ENCODE measurements at regions not wholly inside any gene's neighbourhood (a gene's known extent, or its start where the extent isn't known, plus 50 kb on each side); places are given as distances from the start of the nearest gene placed in this dataset.
"Not testable (repeated sequence)": the region's sequence is repeated elsewhere in the genome, so short reads cannot be mapped to it uniquely, and the experiment has no call there.

DNA sequence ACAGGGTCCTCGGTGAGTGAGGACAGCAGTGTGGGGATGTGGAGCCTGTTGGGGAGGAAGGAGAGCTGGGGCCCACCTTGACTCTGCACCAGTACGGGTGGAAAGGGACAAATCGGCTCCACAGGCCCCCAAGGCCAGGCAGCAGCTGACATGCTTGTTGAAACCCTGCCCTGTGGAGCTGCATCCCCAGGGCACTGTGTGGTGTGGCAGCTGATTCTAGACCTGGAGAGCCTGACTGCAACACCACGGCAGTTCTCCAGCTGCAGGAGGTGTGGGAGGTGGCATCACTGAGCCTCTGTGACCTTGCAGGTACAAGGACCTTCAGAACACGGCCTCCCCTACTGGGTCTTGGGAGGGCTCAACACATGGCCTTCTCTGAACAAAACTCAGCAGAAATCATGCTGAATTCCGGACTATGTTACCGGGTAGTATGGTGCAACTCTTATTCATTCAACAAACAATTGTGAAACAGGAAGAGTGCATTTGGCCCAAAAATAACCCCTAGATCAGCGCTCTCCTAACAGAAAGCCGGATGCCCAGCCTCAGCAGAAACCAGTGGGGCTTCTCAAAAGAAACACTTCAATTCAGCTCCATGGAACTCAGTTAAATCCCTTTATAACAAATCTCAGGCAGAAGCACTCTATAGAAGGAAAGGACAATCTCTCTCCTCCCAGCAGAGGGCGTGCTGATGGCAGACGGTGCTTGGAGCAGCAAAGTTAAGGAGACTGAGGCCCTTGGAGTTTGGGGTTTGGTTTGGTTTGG lies 104.4 kb upstream of the SALL3 start:
- intact Hi-C loops (cut with DNase I): loop anchor here (10.0 kb wide), 1 partner anchor 370 kb away; no protein-coding TSS in a partner anchor
- no peak for DNase-seq (ENCODE audit: low spot score)

DNA sequence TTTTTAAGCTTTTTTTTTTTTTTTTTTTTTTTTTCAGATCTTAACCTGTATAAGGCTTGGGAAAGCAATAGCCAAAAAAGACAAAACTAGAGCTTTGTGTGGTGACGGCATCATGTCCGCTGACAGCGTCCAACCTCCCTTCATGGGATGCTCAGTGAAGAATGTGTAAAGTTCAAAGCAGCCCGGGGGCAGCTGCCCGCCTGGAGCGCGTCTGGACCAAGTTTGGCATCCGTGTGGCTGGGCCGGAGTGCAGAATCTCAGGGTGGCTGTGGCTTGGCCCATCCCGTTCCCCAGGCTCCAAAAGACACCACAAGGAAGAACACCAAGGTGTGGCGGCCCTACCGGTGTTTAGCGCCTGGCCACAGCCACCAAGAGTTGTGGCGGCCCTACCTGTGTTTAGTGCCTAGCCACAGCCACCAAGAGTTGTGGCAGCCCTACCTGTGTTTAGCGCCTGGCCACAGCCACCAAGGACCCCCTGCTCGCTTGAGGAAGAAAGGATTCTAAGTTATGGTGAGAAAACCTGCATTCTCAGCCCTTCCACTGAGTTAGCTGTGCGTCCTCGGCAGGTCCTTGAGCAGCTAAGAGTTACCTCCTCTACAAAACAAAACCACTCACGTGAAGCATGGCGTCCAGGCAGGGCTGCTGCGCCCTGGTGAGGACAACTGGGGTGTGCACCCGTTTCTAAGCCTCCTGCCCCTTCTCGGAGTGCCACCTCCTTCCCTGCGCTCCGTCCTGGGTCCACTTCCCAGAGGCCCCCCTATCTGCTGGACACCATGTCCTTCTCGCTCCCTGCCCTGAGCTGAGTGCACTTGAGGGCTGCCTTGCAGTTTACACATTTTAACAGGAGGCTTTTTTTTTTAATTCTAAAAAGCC lies 103.6 kb upstream of the SALL3 start:
- intact Hi-C loops (cut with DNase I): loop anchor here (10.0 kb wide), 1 partner anchor 369 kb away; no protein-coding TSS in a partner anchor
- no peak for DNase-seq (ENCODE audit: low spot score)

DNA sequence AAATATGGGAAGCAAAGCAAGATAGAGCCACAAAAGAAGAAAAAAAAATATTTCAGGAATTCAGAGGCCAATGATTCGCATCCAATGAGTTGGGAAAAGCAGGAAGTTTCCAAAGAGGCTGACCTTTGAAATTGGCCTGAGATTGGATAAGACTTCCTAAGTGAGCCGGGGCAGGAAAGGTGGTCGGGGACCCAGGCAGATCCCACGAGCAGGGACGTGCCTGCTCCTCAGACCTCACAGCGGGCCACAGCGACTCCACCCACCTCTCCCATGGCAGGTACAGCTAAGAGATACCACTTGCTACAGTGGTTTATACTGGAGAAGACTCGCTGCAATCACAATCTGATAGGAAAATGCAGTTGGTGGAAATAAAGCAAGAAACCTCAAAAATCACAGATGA lies 102.8 kb upstream of the SALL3 start:
- intact Hi-C loops (cut with DNase I): loop anchor here (10.0 kb wide), 1 partner anchor 368 kb away; no protein-coding TSS in a partner anchor
- DNase-seq (ENCODE audit: low spot score): no peak

DNA sequence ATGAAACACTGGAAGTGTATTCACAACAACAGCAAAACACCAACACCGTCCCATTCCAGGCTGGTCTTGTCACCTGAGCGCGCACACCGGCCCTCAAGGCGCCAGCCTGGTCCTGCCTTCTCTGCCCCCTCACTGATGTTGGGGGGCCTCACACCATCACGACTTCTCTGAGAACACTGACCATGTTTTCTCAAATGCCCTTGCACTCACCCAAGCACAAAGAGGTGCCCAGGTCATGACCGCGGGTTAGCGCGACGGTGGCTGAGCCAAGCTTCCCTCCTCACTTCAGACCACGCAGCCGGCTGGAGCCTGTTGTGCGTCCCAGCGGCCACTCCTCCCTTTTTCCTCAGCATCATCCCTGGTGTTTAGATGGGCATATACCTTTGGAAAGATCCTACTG lies 101.3 kb upstream of the SALL3 start:
- DNase-seq (ENCODE audit: low spot score): no peak
- intact Hi-C loops (cut with DNase I): loop anchor here (10.0 kb wide), 1 partner anchor 366 kb away; no protein-coding TSS in a partner anchor

DNA sequence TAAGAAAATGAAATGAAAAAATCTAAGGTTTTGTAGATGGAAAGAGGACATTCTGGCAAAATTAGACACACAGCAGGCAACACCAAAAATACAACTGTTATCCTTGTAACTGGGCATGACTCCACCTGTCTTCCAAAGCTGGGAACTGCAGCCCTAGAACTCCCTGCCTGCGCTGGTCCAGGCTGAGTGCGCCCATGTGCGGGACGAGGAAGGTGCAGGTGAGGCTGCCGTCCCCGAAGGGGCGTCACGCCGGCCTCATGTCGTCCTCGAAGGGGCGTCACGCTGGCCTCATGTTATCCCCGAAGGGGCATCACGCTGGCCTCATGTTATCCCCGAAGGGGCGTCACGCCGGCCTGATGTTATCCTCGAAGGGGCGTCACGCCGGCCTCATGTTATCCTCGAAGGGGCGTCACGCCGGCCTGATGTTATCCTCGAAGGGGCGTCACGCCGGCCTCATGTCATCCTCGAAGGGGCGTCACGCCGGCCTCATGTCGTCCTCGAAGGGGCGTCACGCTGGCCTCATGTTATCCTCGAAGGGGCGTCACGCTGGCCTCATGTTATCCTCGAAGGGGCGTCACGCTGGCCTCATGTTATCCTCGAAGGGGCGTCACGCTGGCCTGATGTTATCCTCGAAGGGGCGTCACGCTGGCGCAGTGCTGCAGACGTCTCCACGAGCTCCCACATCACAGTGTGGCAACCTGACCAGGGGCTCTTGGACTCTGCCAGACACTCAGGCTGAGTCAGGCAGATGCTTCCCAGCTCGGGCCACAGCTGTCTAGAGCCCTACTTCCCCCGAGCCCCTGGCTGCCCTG lies 100.3 kb upstream of the SALL3 start:
- not testable (repeated sequence) for DNase-seq (ENCODE audit: low spot score)
- intact Hi-C loops (cut with DNase I): loop anchor here (10.0 kb wide), 1 partner anchor 366 kb away; no protein-coding TSS in a partner anchor

DNA sequence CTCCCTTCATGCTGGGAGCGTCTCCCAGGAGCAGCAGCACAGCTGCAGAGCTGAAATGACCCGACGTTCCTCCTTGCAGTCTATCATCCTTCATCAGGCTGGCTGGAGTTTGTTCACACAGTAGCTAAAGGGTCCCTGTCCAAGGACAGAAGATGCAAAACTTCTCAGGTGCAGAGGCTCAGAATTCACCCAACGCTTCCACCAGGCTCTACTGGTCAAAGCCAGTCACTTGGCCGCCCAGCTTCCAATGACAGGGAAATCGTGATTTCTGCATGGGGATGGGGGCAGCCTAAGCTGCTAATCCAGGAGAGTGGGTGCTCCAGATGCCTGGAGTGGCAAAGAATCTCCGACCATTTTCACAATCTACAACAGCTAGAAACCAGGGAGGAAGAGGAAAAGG lies 97.0 kb upstream of the SALL3 start:
- DNase-seq (ENCODE audit: low spot score): no peak
- intact Hi-C loops (cut with DNase I): no loop called here

DNA sequence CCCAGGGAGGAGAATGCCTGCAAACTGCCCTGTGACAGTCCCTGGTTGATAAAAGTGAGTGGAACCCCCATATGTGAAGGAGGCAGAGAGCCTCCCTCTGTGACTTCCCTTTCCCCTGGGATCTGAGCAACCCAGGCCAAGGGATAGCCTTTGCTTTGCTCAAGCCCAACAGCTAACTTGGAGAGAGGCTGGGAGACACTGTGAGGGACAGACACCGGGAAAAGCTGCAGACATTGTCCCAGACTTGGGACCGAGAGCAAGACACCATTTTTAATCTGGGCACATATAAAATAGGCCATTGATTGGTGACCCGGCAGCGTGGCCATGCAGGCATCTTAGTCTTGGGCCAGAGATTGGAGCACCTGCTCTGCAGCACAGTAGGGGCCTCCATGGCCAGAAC lies 96.1 kb upstream of the SALL3 start:
- DNase-seq (ENCODE audit: low spot score): no peak
- intact Hi-C loops (cut with DNase I): no loop called here

DNA sequence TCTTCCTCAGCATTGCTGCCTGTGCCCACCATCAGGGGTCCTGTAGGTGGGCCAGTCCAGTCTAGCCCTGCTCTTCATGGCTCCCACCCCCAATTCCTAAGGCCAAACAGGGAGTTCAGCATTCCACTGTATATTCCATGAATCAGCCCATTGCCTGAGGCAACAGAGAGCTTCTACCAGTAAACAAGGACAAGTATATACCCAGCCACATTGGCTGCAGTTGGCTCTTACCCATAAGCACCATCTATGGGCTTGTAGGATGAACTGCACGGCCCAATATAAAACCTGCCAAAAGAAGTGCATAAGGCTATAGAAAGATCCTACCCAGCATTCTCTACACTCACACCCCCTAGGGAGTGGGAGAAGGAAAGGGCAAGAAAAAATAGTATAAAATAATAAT lies 95.1 kb upstream of the SALL3 start:
- intact Hi-C loops (cut with DNase I): no loop called here
- no peak for DNase-seq (ENCODE audit: low spot score)

DNA sequence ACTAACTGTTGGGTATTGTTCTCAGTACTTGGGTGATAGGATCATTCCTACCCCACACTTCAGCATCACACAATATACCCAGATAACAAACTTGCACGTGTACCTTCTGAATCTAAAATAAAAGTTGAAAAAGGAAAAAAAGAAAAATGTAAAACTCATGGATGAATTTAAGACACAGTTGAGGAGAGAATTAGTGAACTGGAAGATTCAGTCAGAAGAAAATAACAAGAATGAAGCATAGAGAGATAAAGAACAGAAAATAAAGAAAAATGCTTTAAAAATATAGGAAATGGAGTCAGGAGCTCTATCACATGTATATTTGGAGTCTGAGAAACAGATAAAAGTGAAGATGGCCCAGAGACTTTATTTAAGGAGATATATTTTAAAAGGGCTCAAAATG lies 90.4 kb upstream of the SALL3 start:
- intact Hi-C loops (cut with DNase I): no loop called here
- DNase-seq (ENCODE audit: low spot score): no peak

DNA sequence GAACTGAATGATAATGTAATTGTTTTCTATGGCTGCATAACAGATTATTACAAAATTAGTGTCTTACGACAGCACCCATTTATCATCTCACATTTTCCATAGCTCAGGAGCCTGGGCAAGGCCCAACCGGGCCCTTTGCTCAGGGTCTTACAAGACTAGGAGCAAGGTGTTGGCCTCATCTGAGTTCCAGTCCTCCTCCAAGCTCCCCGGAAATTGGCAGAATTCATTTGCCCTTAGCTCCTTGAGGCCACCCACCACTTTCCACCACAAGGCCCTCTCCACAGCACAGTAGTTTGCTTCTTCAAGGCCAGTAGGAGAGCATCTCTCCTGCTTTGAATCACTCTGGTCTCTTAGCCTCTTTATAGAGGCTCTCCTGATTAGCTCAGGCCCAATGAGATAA lies 89.2 kb upstream of the SALL3 start:
- no peak for DNase-seq (ENCODE audit: low spot score)
- intact Hi-C loops (cut with DNase I): no loop called here

DNA sequence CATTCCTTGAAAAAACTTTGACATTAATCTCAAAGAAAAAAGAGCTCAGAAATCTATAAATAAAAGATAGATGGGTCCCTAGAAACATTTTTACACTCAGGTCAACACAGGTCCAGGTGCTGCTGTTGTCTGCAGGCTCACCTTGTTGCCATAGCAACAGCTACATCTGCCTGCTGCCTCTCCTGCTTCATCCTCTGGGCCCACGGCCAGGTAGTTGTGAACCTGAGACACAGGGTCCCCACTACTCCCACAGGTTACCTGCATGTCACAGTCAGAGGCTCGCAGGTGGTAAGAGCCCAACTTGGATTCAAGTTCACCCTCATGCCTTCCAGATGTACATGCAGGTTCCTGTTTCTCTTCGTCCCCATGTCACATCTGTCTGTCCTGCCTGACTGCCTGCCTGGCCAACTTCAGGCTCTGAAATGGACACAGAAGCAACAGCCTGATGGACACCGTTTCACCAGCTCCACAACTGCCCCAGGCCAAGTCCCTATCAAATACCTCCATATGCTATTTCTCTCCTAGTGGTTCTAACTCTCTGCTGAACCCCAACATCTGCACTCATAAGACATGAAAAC lies 88.3 kb upstream of the SALL3 start:
- intact Hi-C loops (cut with DNase I): no loop called here
- DNase-seq (ENCODE audit: low spot score): no peak

DNA sequence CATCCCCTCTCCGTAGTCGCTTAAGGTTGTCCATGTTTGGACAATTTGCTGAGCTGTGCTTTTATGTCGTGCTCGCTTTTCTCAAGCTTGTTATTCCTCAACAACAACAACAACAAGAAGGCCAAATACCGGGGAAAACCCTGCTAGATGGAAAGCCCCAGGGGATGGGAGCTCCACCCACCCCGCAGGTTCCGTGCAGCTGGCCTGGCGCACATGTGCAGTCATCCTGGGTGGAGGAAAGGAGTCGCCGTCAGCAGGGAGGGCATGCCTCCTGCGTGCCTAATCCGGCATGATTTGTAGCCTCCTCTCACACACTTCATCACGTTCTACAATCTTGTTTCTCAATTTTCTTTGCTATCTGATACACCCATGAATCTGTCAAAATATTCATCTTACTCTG lies 87.4 kb upstream of the SALL3 start:
- DNase-seq (ENCODE audit: low spot score): no peak
- intact Hi-C loops (cut with DNase I): no loop called here

DNA sequence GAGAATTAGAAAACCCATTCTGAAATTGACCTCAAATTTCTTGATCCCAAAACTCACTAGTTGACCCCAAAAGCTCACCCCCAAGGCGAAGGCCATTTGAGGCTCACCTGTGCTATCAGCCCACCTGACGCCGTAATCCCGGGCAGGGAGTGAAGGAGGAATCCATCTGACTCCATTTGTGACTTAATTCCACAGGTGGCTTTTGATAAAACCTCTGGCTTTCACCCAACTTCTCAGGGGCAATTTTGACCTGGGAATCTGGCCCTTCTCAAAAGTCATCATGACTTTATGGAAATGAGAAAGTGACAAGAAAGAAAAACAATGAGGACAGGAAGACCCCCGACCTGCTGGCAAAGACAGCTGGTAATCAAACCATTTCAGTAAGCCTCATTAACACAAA lies 86.9 kb upstream of the SALL3 start:
- intact Hi-C loops (cut with DNase I): no loop called here
- DNase-seq (ENCODE audit: low spot score): no peak

DNA sequence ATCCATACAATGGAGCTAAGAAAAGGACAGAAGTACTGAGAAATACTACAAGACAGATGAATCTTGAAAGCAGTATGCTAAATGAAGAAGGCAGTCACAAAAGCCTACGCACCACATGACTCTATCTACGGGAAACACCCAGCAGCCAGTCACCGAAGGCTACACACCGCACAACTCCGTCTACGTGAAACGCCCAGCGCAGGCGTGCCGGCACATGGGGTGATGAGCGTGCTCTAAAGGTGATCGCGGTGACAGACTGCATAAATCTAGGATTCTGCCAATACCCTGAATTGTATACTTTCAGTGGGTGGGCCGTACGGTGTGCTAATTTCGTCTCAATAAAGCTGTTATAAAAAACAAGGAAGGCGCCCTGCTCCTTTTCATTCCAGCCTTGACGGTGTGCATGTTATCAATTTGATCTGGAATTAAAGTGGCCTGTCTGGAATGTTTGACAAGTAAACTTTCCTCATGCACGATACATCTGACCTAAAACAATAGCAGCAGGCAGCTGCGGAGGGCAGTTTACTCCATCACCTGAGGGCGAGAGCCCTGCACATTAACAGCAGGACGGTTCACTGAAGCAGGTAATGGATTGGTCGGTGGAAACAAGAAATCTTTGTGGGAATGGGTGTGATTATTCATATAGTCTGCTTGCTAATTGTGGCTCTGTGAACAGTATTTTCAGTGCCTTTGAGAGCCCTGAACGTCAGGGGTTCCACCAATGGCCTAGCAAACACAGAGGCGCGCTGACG lies 86.2 kb upstream of the SALL3 start:
- intact Hi-C loops (cut with DNase I): no loop called here
- DNase-seq (ENCODE audit: low spot score): no peak

DNA sequence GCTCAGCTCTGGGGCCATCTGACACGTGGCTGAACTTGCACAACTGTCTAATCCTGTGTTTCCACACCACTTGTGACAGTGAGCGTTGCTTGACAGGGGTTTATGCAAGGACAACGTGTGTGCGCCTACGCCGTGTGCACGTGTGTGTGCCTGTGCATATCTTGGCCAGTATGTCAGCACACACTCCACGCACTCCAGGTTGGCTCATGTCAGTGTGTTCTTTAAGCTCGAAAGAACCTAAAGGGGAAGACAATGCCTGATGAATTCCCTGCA lies 85.6 kb upstream of the SALL3 start:
- intact Hi-C loops (cut with DNase I): no loop called here
- no peak for DNase-seq (ENCODE audit: low spot score)

DNA sequence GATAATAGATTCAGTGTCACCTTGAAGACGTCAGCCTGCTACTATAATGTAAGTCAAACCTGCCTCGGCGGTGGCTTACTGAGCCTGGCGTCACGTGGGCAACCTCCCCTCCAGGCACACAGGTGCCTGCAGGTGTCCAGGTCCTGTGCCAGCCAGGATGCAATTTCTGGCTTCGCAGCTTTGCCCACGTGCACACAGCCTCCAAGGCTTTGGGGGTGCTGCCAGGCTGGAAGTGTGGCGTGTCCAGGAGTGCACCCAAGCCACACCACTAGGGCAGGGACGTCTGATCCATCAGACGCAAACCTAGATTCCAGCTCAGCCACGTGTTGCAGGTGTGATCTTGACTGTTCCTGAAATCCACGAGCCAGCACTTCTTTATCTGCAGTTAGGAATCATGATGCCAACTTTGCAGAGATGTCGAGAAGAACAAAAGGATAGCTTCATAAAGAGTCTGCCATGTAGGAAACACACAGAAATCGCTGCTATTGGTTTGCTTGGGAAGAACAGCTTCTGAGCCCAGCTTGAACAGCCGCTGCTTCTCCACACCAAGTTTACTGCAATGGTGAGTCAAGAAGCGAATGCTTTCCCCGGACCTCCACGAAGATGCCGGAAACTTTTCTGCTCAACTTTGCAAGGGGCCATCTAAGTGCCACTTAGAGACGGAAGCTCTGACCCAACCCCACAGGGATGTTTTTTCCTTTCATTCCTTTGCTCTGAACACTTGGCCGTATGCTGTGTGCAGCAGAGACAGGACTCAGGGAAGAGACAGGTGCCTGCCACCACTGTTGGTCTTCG lies 84.2 kb upstream of the SALL3 start:
- DNase-seq (ENCODE audit: low spot score): no peak
- intact Hi-C loops (cut with DNase I): no loop called here

DNA sequence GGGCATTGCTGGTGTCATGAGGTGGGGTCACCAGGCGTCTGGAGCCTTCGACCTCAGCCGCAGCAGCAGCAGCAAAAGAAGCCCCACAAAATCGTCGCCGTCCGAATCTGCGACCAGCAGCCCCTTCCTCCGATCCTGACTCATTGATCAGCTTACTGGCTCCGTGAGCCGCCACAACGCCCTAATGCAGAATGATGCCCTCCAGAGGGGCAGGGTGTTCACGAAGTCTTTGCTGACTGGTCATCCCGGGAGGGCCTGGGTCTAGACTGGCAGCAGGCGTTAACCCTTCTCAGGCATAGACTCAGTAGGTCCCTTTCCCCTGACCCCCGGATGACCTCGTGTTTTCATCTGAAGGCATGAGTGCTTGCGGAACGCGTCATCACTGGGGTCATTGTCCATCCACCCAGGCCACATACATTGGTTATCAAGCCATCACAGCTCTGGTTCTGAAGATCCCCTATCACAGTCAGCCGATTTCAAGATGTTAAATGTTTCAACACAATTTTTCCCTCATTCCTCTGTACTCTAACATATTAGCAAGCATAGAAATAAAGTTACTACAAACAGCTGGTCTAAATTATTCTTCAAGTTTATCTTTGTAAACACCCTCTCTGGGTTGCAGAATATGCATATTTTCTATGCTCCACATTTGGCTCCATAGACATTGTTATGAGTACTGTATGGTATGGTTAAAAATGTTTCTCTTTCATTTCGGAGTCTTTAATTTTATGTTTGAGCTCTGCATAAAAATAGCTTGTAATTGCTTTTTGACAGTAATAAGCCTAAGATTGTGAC lies 83.3 kb upstream of the SALL3 start:
- DNase-seq (ENCODE audit: low spot score): no peak
- intact Hi-C loops (cut with DNase I): no loop called here

DNA sequence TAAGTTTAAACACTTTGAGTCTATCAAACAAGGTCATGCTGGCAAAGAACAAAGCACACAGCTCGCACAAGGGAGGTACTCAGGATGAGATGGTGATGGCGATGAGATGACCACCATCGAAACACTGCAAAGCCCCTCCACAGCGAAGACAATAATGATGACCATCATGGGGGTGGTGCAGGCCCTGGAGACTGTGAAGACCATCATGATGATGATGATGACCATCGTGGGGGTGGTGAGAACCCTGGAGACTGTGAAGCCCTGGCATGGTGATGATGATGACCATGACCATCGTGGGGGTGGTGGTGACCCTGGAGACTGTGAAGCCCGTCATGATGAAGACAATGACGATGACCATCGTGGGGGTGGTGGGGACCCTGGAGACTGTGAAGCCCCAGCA lies 81.6 kb upstream of the SALL3 start:
- intact Hi-C loops (cut with DNase I): no loop called here
- DNase-seq (ENCODE audit: low spot score): no peak
